ENCODE measurements at regions not wholly inside any gene's neighbourhood (a gene's known extent, or its start where the extent isn't known, plus 50 kb on each side); places are given as distances from the start of the nearest gene placed in this dataset.

DNA sequence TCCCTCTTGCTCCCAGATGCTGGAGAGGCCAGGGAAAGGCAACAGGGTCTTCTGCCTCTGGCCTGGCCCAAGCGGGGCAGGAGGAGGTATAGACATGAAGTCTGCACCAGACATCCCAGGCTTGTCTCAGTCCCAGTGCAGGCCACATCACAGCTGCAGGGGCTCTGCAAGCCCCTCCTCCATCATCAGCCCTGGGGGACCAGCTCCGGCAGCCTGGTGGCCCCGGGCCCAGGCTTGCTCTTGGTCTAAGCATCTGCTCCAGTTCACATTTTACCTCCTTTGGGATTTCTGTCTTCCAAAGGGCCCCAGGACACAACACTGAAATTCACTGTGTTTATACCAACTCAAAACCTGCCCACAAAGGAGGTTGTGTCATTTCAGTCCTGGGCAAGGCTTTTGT, 359.4 kb downstream of the ZNF536 start:
- DNase-seq, result no peak

- DNase-seq, result no peak
Measured at GRCh38 chr19:30729451-30729850, 357.3 kb downstream of the ZNF536 start.

DNA sequence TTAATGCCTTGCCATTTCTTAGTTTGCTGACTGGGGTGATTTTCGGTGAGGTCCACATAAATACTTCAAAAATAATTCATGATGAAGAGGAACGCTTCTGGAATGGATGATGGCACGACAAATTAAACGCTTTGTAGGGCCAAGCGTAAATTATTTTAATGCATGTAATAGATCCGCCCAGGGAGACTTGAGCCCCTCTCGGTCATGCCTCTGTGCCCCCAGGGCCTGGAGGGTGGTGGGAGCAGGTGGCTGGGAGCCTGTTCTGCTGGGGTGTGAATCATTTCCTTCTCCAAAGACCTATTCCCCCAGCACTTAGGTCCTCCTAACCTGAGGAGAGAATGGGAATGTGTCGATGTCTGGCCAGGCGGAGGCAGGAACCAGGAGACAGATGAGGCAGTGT, 350.6 kb downstream of the ZNF536 start:
- no peak for DNase-seq

- no peak for DNase-seq
Measured at GRCh38 chr19:30722186-30722585, 350.0 kb downstream of the ZNF536 start.

DNA sequence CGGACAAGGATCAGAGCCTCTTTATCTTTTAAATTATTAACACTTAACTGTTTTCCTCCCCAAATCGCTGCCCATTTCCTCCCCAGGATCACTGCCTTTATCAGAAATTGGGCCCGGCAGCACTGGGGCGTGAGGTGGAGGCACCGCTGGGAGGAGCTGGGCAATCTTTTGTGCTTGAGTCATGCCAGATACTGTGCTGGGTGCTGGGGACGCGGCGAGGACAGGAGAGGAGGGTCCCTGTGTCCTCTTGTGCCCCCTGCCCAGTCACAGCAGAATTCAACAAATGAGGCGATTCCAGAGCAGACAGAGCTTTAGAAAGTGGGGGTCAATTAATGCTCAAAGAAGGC, 347.8 kb downstream of the ZNF536 start:
- DNase-seq, result no peak

GRCh38 chr19:30719189-30719998, 347.2 kb downstream of the ZNF536 start:
- DNase-seq, result peak; percentile 3 to 27

DNA sequence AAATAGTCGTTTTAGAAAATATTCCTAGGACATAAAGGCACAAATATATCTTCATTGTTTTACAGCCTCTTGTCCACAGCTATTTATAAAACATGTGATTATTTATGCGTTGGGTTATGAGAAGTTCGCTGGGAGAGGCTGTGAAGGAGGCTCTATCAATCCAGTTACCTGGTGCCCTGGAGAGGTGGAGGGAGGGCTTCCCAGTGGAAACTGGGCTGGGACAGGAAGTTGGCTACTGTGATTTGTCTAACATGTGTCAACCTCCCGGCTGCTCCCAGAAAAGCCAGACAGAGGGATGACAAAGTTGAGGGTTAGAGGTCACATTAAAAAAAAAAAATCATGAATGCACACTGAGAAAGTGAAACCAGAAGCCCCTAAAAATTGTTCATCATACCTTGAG, 346.5 kb downstream of the ZNF536 start:
- DNase-seq, result no peak

DNA sequence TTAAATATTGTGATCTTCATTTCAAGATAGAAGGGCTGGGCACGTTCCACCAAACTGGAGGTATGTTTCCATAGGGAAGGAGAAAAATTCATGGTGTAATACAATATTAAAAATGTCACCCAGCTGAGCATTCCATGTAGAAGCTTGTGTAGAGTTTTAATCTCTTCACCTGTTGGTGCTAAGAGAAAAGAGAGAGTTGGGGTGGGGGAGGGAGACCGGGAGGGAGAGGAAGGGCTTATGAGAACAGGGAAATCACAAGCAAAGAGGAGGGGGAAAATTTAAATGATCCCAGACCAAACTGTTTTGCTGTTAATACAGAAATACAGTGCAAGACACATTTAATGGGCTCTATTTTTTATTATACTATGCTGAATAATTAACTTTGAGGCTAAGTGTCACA, 345.8 kb downstream of the ZNF536 start:
- DNase-seq, result no peak

DNA sequence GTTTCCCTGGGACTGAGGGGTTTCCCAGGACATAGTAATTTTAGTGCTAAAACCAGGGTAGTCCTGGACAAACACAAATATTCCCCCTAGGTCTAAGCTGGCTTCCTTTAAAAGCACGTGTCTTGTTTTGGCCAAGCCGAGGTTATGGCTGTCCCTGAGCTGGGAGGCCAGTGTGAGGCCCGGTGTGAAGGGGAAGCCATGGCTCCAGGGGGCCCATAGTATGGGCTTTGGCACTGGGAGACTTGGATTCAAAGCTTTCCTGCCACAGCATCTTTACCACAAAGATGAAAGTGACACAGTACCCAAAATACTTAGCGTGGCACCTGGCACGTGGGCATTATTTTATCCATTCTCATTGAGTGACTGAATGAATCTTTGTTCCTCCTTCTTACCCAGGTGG, 345.2 kb downstream of the ZNF536 start:
- no peak for DNase-seq

GRCh38 chr19:30712431-30713337, 340.5 kb downstream of the ZNF536 start:
- no peak for DNase-seq

GRCh38 chr19:30711826-30712225, 339.6 kb downstream of the ZNF536 start:
- no peak for DNase-seq

DNA sequence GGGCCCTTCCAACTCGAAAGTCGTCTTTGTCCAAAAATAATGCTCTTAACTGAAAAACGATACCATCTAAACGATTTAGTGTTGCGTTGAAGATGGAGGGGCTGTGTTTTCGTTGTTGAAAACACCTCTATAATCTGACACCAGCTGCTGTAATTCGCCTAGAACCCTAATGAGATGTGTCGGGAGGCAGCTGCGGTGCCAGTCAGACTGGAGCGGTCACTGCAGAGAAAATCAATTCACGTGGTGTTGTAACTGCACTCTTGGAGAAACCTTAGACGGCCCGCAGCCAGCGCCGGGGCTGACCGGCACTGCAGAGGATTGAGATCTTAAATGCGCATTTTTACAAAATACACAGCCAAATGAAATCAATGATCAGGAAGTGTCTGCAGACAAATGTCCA, 339.1 kb downstream of the ZNF536 start:
- no peak for DNase-seq

DNA sequence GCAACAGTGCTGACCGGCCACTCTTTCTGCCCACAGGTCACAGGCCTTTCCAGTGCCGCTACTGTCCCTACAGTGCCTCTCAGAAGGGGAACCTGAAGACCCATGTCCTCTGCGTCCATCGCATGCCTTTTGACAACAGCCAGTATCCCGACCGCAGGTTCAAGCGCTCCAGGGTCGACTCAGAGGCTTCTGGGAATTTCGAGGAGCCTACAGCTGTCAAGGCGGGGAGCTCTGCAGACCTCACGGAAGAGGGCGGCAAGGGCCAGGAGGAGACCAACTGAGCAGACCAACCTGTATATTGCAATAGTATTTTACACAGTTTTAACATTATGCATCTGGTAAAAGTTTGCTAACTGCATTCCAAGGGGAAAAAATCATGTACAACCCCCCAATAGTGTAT, 338.5 kb downstream of the ZNF536 start:
- DNase-seq, result no peak

- DNase-seq, result no peak
Measured at GRCh38 chr19:30708416-30709178, 336.4 kb downstream of the ZNF536 start.

DNA sequence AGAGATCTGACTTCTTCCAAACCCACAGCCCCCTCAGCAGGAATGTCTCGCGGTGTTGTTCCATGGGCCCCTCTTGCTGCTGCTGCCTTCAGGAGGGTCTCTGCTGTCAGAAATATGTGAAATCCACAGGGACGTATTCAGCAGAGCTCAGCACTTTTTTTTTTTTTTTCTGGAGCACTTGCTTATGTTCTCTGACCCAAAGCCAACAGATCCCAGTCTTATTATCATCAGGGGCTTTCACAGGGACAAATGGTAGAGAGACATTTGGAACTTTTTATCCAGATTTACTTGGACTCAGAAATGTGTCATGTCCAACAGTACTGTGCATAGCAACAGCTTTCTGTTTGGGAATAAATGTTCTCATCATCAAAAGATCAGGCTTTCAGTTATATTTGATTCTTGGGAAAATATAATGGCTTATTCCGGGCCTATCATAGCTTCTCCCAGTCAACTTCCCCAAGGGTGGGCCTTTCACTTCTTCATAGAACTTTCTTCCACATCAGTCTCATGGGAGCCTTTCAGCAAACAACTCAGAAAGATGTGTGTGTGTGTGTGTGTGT, 332.7 kb downstream of the ZNF536 start:
- DNase-seq, result no peak

- no peak for DNase-seq
Measured at GRCh38 chr19:30703645-30704044, 331.5 kb downstream of the ZNF536 start.

GRCh38 chr19:30701178-30701577, 329.0 kb downstream of the ZNF536 start:
- DNase-seq, result no peak

- DNase-seq, result no peak
Measured at GRCh38 chr19:30699871-30700280, 327.7 kb downstream of the ZNF536 start.

- DNase-seq, result peak in 1 of 2 donors; percentile 17
Measured at GRCh38 chr19:30696514-30696913, 324.3 kb downstream of the ZNF536 start.

DNA sequence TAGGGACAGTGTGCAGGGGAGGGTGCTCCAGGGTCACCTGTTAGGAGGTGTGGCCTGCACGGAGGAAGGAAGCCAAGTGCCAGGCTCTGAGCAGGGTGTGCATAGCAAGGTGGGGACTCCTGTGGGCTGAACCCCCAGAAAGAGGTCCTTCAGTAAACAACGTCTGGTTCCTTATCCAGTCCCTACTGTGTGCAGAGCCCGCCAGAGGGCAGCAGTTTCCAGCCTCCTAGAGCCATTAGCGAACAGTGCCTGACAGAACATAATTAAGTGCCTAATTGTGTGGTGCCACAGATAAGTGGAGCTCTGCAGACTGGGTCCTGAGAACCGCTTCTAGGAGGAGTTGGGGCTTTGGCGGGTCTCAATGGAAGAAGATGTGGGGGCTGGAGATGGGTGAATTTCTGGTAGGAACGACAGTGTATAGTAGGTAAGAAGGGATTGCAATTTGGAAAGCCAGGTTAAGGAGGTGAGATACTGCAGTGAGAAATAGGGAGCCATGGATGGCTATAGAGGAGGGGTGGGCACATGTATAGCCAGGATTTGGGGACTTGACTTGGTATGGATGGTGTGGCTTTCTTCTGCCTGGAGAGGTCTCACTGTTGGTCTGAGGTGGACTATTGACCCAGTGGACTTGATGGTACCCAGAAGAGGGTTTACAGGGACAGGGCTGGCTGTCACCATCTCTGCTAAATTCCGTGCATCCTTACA, 323.1 kb downstream of the ZNF536 start:
- no peak for DNase-seq

DNA sequence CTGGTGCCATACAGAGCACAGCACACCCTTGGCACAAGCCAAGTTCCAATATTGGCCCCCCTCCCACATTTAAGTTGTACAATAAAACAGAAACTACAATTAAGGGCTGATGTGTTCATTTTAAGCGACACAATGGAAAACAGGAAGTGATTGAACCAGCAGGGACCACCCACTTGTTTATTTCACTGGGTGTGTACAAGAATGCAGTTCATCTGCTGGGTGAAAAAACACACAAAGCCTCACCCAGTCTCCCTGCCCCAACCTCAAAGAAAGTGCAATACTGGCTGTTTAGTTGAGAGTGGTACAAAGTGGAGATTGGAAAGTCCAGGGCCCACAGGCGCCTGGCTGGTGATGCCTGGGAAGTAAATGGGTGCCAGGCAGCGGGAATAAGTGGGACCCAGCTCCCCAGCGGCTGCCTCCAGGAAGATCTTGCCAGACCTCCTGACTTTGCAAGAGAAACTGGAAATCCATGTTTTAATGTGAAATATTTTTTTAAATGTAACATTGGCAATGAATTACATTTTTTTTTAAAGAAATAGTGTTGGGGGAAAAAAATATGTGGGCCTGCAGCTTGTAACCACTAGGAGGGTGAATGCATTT, 322.1 kb downstream of the ZNF536 start:
- no peak for DNase-seq
